HT-29 (cell line): ENCODE measurements at regions not wholly inside any gene's neighbourhood (a gene's known extent, or its start where the extent isn't known, plus 50 kb on each side); places are given as distances from the start of the nearest gene placed in this dataset. TPM values are rescaled to one million over a fixed set of nuclear protein-coding genes. Genes with fewer than 3 reads are reported as not detected.

Experiments used
- small RNA-seq: library from RNA; depleted of rRNA; stranded (forward); fragments of <200 nt; gene quantifications from one replicate; pipeline ENCODE3, GENCODE V24; 2014

Small RNA genes in the stretch of these regions (small RNA-seq; reads per million reads assigned to genes)
- gene RNA5SP144, result not detected
